CD4-positive, alpha-beta T cell (primary cell): ENCODE measurements at regions not wholly inside any gene's neighbourhood (a gene's known extent, or its start where the extent isn't known, plus 50 kb on each side); places are given as distances from the start of the nearest gene placed in this dataset.

Source experiments
- ATAC-seq: fragments of 200-7000 bp; cut with Tn5 transposase; one replicate; pipeline ENCODE4 v1.10.0; 2022; ENCODE audit warnings: mild to moderate bottlenecking; ENCODE audit not compliant: poor library complexity
- CTCF ChIA-PET: fragments of 350-600 bp; sonication (Branson Sonifier 250); formaldehyde crosslinking; loops from one replicate; lab custom pipeline; 2021; ENCODE audit warnings: antibody characterized with exemption, inconsistent platforms; lab: Charles Lee
- POLR2A ChIA-PET: fragments of 350-600 bp; sonication (Branson Sonifier 250); formaldehyde crosslinking; loops from one replicate; lab custom pipeline; 2021; ENCODE audit warnings: antibody characterized with exemption, inconsistent platforms; lab: Charles Lee
- DNase-seq, 14 experiments: peaks; one replicate each; pipeline ENCODE4 v3.0.0-alpha.2; 2013 to 2020; ENCODE audit warnings: mixed read lengths in 2 of 14
- H3K27ac ChIP-seq, 2 donors: one replicate each; pipeline versions ENCODE4 v1.5.1 to v1.7.0; 2013; ENCODE audit warnings: low read length in 2 of 2, low read depth in 1 of 2, mild to moderate bottlenecking in 1 of 2
- H3K27me3 ChIP-seq, 2 experiments: 1 replicate in 1 of 2; 2 replicates in 1 of 2; pipeline versions ENCODE4 v1.6.1 to v1.7.0; 2013; ENCODE audit warnings: low read length in 2 of 2, control low read depth in 1 of 2, mild to moderate bottlenecking in 1 of 2, moderate library complexity in 1 of 2; ENCODE audit not compliant: insufficient read depth in 2 of 2, control insufficient read depth in 1 of 2
- H3K36me3 ChIP-seq: one replicate; pipeline ENCODE4 v1.6.1; 2013; ENCODE audit warnings: low read length, control low read depth; ENCODE audit not compliant: insufficient read depth
- H3K4me1 ChIP-seq: one replicate; pipeline ENCODE4 v1.6.1; 2013; ENCODE audit warnings: low read length, control low read depth; ENCODE audit not compliant: insufficient read depth
- H3K4me3 ChIP-seq: one replicate; pipeline ENCODE4 v1.5.1; 2013; ENCODE audit warnings: mild to moderate bottlenecking, low read length, moderate library complexity
- H3K9me3 ChIP-seq, 2 experiments: 1 replicate in 1 of 2; 2 replicates in 1 of 2; pipeline versions ENCODE4 v1.6.1 to v1.7.0; 2013; ENCODE audit warnings: low read length in 2 of 2, mild to moderate bottlenecking in 2 of 2, control low read depth in 1 of 2, moderate library complexity in 1 of 2; ENCODE audit not compliant: control insufficient read depth in 1 of 2, insufficient read depth in 1 of 2
- H3K27ac Mint-ChIP-seq: one replicate; pipeline ENCODE4 v1.8.0; 2020; ENCODE audit warnings: mixed read lengths
- H3K27me3 Mint-ChIP-seq: one replicate; pipeline ENCODE4 v1.8.0; 2021; ENCODE audit warnings: mixed read lengths
- H3K36me3 Mint-ChIP-seq: one replicate; pipeline ENCODE4 v1.8.0; 2021; ENCODE audit warnings: low read depth, mixed read lengths
- H3K4me1 Mint-ChIP-seq: one replicate; pipeline ENCODE4 v1.8.0; 2021; ENCODE audit warnings: low read depth, mixed read lengths
- H3K4me3 Mint-ChIP-seq: one replicate; pipeline ENCODE4 v1.8.0; 2020; ENCODE audit warnings: mild to moderate bottlenecking, mixed read lengths
- H3K9me3 Mint-ChIP-seq: one replicate; pipeline ENCODE4 v1.8.0; 2020; ENCODE audit warnings: mixed read lengths
- CTCF ChIP-seq: fragments of 200-600 bp; IDR thresholded peaks from one replicate; pipeline ENCODE4 v1.8.0; 2022; ENCODE audit warnings: antibody characterized with exemption, mild to moderate bottlenecking
- intact Hi-C, 2 experiments: fragments of 100-400 bp; cut with DNase I in 1 of 2; cut with micrococcal nuclease in 1 of 2; formaldehyde crosslinking; loops; one replicate each; pipeline versions ENCODE4 v1.15.1 to v1.9.0; 2023 to 2025; cut with DNase I, micrococcal nuclease

GRCh38 chr3:115204475-115204874, 57.4 kb upstream of the ZBTB20 start:
- no peak overlapping the region for H3K27ac Mint-ChIP-seq
- no peak for TF ChIP-seq CTCF
- H3K4me1 Mint-ChIP-seq: no peaks in the 10 kb centered on the region
- no peaks in the 10 kb centered on the region for H3K36me3 ChIP-seq
- no peaks in the 10 kb centered on the region for H3K9me3 ChIP-seq
- CTCF ChIA-PET: no interaction called here
- no peaks in the 10 kb centered on the region for H3K36me3 Mint-ChIP-seq
- H3K27ac ChIP-seq: no peak overlapping the region
- POLR2A ChIA-PET: no interaction called here
- H3K4me3 ChIP-seq: no peak overlapping the region
- no peak overlapping the region for H3K4me3 Mint-ChIP-seq
- no peaks in the 10 kb centered on the region for H3K27me3 ChIP-seq
- H3K4me1 ChIP-seq: no peaks in the 10 kb centered on the region
- ATAC-seq (no peak), DNase-seq (no peak)
- intact Hi-C loops: no loop called here
- H3K27me3 Mint-ChIP-seq: no peaks in the 10 kb centered on the region
- H3K9me3 Mint-ChIP-seq: no peaks in the 10 kb centered on the region

GRCh38 chr3:115208066-115208750, 61.1 kb upstream of the ZBTB20 start:
- Mint-ChIP-seq H3K9me3 (no peaks in the 10 kb centered on the region), H3K27me3 (no peaks in the 10 kb centered on the region), H3K4me3 (no peak overlapping the region), H3K36me3 (no peaks in the 10 kb centered on the region), H3K4me1 (no peaks in the 10 kb centered on the region), H3K27ac (no peak overlapping the region)
- ATAC-seq (no peak), DNase-seq (no peak)
- TF ChIP-seq CTCF: no peak
- Histone ChIP-seq H3K27ac (no peak overlapping the region), H3K36me3 (no peaks in the 10 kb centered on the region), H3K9me3 (no peaks in the 10 kb centered on the region), H3K4me3 (no peak overlapping the region), H3K27me3 (no peaks in the 10 kb centered on the region), H3K4me1 (no peaks in the 10 kb centered on the region)
- intact Hi-C loops: no loop called here
- ChIA-PET POLR2A (no interaction called here), CTCF (no interaction called here)

- Histone ChIP-seq H3K27ac (no peak overlapping the region), H3K9me3 (no peaks in the 10 kb centered on the region), H3K27me3 (no peaks in the 10 kb centered on the region), H3K36me3 (no peaks in the 10 kb centered on the region), H3K4me3 (no peak overlapping the region), H3K4me1 (no peaks in the 10 kb centered on the region)
- ChIA-PET CTCF (interaction anchor here (0.6 to 1.1 kb wide), 2 partner anchors 11 to 429 kb away, joined by 3 read pairs; no protein-coding TSS in a partner anchor), POLR2A (interaction anchor here (0.6 kb wide), 1 partner anchor 112 kb away, joined by 4 read pairs; no protein-coding TSS in a partner anchor)
- Mint-ChIP-seq H3K27ac (no peak overlapping the region), H3K4me3 (no peak overlapping the region), H3K27me3 (no peaks in the 10 kb centered on the region), H3K9me3 (no peaks in the 10 kb centered on the region), H3K4me1 (no peaks in the 10 kb centered on the region), H3K36me3 (no peaks in the 10 kb centered on the region)
- DNase-seq: no peak
- no peak for TF ChIP-seq CTCF
- intact Hi-C loops: loop anchor here in 1 of 2 experiments (10.0 kb wide), 1 partner anchor 603 kb away; no protein-coding TSS in a partner anchor
- no peak for ATAC-seq
Observed at GRCh38 chr3:115211810-115212492, 64.9 kb upstream of the ZBTB20 start.
